NCI-H1436 (cell line): ENCODE measurements at regions not wholly inside any gene's neighbourhood (a gene's known extent, or its start where the extent isn't known, plus 50 kb on each side); places are given as distances from the start of the nearest gene placed in this dataset.
A peak's percentile ranks its signal among the peaks of the same experiment; 100 is the strongest.

Source experiments
- DNase-seq: peaks from one replicate; lab custom pipeline; 2025; lab: John Stamatoyannopoulos, UW

- DNase-seq, result no peak
Observed at GRCh38 chr5:8138884-8139283, 269.9 kb downstream of the MTRR start.

- no peak for DNase-seq
Observed at GRCh38 chr5:8150791-8151190, 281.8 kb downstream of the MTRR start.

GRCh38 chr5:8156706-8157105, 287.8 kb downstream of the MTRR start:
- no peak for DNase-seq

GRCh38 chr5:8157320-8157822, 288.4 kb downstream of the MTRR start:
- DNase-seq, result no peak

- DNase-seq, result no peak
Observed at GRCh38 chr5:8176101-8176693, 307.2 kb downstream of the MTRR start.

GRCh38 chr5:8184455-8185063, 315.6 kb downstream of the MTRR start:
- DNase-seq, result peak; percentile 55

GRCh38 chr5:8185852-8186251, 316.9 kb downstream of the MTRR start:
- DNase-seq, result no peak

GRCh38 chr5:8188874-8189565, 320.1 kb downstream of the MTRR start:
- peak; percentile 11 for DNase-seq

- DNase-seq, result no peak
Observed at GRCh38 chr5:8192840-8193239, 323.9 kb downstream of the MTRR start.

- no peak for DNase-seq
Observed at GRCh38 chr5:8196061-8196460, 327.1 kb downstream of the MTRR start.

- no peak for DNase-seq
Observed at GRCh38 chr5:8208307-8208706, 339.4 kb downstream of the MTRR start.

- DNase-seq, result no peak
Observed at GRCh38 chr5:8209500-8209899, 340.6 kb downstream of the MTRR start.

- DNase-seq, result no peak
Observed at GRCh38 chr5:8213701-8214240, 344.8 kb downstream of the MTRR start.

- DNase-seq, result no peak
Observed at GRCh38 chr5:8216921-8217320, 348.0 kb downstream of the MTRR start.

GRCh38 chr5:8226148-8226547, 357.2 kb downstream of the MTRR start:
- no peak for DNase-seq

- no peak for DNase-seq
Observed at GRCh38 chr5:8227112-8227511, 358.2 kb downstream of the MTRR start.

- DNase-seq, result no peak
Observed at GRCh38 chr5:8229551-8229950, 360.6 kb downstream of the MTRR start.

GRCh38 chr5:8230868-8231267, 361.9 kb downstream of the MTRR start:
- DNase-seq, result no peak

- DNase-seq, result no peak
Observed at GRCh38 chr5:8233479-8233878, 364.5 kb downstream of the MTRR start.

GRCh38 chr5:8234179-8234770, 365.3 kb downstream of the MTRR start:
- DNase-seq, result no peak

GRCh38 chr5:8238080-8238479, 369.1 kb downstream of the MTRR start:
- no peak for DNase-seq

- no peak for DNase-seq
Observed at GRCh38 chr5:8239198-8239597, 370.2 kb downstream of the MTRR start.

GRCh38 chr5:8239646-8240045, 370.7 kb downstream of the MTRR start:
- no peak for DNase-seq
